GM18951 (cell line): ENCODE measurements at regions not wholly inside any gene's neighbourhood (a gene's known extent, or its start where the extent isn't known, plus 50 kb on each side); places are given as distances from the start of the nearest gene placed in this dataset.

Source experiments
- POLR2A ChIP-seq: IDR thresholded peaks from 4 replicates; pipeline ENCODE4 v1.6.1; 2011; ENCODE audit warnings: mild to moderate bottlenecking; ENCODE audit not compliant: insufficient read length, insufficient read depth; ENCODE audit errors: extremely low read depth
- in situ Hi-C: fragments of 300-500 bp; cut with MboI; formaldehyde crosslinking; loops from one replicate; pipeline ENCODE4 v1.12.0; 2022; ENCODE audit warnings: low sequenced_read_pairs, mixed read lengths, inconsistent platforms; ENCODE audit not compliant: unreplicated experiment

- TF ChIP-seq POLR2A = no peak
- in situ Hi-C loops = no loop called here
Observed at GRCh38 chr18:2070631-2071030, 500.7 kb downstream of the METTL4 start.

DNA sequence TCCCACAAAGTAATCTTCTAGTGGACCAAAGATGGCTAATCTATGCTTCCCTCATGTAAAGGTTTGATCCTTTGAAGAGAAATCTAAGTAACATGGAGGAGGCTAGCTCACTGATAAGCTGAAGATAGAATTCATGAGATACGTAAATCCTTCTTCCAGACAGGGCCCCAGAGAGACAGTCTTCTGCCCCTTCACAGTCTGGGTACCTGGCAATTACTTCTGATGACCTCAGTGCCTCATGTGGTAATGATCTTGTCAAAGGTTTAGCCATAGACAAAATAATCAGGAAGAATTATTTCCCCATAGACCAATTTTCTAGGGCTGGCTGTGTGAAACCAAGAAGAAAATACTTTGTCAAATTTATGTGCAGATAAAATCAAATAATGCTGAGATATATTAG is 495.8 kb downstream of the METTL4 start:
- TF ChIP-seq POLR2A = no peak
- in situ Hi-C loops = no loop called here

- TF ChIP-seq POLR2A = no peak
Observed at GRCh38 chr18:2082676-2083075, 488.6 kb downstream of the METTL4 start.

GRCh38 chr18:2083691-2084090 is 487.6 kb downstream of the METTL4 start:
- TF ChIP-seq POLR2A = no peak
- in situ Hi-C loops = no loop called here

More at GRCh38 chr18:2082676-2083075, 488.6 kb downstream of the METTL4 start:
- in situ Hi-C loops = no loop called here

GRCh38 chr18:2086439-2086838 is 484.9 kb downstream of the METTL4 start:
- in situ Hi-C loops = no loop called here

GRCh38 chr18:2087877-2088673 is 483.2 kb downstream of the METTL4 start:
- TF ChIP-seq POLR2A = no peak
- in situ Hi-C loops = no loop called here

More at GRCh38 chr18:2086439-2086838, 484.9 kb downstream of the METTL4 start:
- no peak for TF ChIP-seq POLR2A

DNA sequence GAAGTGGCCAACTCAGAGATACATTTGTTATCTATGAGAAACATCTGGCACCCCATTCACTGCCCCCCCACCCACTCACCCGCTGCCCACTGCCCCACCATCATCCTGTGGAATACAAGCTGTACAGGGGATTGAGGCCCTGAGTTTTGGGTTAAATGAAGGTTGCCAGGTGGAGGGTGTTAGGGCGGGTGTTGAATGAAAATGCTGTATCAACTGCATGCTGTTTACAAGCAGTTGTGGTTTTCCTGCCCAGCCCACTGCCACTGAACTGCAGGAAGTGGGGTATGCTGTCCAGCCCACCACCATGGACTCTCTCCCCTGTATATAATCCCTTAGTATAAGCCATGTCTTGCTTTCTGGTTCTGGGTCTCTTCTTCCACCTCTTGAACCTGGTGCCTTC is 481.9 kb downstream of the METTL4 start:
- in situ Hi-C loops = no loop called here

DNA sequence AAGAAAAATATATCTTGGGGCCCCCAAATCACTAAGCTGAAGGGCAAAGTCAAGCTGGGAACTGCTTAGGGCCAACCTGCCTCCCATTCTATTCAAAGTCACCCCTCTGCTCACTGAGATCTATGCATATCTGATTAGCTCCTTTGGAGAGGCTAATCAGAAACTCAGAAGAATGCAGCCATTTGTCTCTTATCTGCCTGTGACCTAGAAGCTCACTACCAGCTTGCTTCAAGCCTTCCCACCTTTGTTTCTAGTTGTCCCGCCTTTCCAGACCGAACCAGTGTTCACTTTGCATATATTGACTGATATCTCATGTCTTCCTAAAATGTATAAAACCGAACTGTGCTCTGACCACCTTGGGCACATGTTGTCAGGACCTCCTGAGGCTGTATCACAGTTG is 479.4 kb downstream of the METTL4 start:
- no peak for TF ChIP-seq POLR2A
- in situ Hi-C loops = no loop called here

More for the DNA sequence above, 481.9 kb downstream of the METTL4 start:
- TF ChIP-seq POLR2A = no peak

DNA sequence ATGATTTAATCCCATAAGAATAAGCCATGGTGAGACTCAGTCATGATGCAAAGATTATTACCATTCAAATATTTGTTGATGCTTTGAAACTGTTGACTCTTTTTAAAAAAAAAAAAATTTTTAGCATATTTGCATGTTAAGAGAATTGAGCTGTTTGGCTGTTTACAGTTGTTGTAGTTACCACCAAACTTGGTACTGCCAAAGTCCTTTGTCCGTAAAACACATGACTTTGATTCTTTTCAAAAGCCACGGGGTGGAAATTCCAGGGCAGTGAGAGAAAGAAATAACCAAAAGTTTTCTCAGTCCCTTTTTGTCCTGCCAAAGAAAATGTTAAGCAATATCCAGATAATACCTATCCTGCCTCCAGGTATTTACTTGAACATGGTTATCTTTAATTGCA is 474.8 kb downstream of the METTL4 start:
- TF ChIP-seq POLR2A = no peak
- in situ Hi-C loops = no loop called here

DNA sequence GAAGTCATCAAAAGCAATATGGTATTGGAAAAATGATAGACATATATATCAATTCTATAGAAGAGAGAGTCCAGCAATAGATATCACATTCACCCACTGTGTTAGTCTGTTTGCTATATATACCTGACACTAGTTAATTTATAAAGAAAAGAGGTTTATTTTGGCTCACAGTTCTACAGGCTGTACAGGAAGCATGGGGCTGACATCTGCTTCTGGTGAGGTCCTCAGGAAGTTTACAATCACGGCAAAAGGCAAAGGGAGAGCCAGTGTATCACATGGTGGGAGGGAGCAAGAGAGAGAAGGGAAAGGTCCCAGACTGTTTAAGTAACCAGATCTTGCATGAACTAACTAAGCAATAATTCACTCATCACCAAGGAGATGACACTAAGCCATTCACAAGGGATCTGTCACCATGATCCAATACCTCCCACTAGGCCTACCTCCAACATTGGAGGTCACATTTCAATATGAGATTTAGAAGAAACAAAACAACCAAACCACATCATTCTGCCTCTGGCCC is 470.6 kb downstream of the METTL4 start:
- in situ Hi-C loops = loop anchor here (10.0 kb wide), 1 partner anchor 454 kb away; no protein-coding TSS in a partner anchor
- TF ChIP-seq POLR2A = no peak

DNA sequence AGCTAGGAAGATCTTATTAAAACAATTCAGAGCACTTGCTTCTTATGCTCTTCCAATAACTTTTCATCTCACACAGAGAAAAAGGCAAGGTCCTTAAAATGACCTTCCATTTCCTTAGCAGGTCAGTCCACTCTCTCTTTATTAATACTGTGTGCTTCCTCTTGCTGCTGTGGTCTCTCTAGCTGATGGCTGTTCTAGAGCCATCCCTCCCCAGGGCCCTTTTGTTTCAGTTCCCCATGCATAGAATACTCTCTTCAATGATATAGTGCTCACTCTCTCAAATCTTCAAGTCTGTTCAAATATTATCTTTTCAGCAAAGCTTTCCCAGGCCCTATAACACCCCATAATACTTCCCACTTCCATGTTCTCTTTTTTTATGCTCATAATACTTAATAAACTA is 469.3 kb downstream of the METTL4 start:
- no peak for TF ChIP-seq POLR2A

DNA sequence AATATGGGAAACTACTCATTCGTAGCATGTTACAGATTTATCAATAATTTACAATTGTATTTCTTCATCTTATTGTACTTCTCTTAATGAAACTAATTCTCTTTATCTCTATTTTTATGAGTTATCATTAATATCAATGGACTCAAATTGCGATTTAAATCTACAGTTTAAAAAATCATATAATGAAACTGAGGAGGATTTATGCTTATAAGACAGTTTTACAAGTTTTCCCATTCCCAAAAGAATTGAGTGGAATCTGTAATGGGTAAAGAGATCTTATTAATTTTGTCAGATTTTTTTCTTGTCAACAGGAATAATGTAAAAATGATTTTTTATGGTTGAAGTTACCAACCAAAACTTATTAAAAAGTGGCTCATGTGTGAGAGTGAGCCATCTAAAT is 468.0 kb downstream of the METTL4 start:
- in situ Hi-C loops = loop anchor here (10.0 kb wide), 1 partner anchor 452 kb away; no protein-coding TSS in a partner anchor
- no peak for TF ChIP-seq POLR2A

More for the DNA sequence above, 469.3 kb downstream of the METTL4 start:
- in situ Hi-C loops = loop anchor here (10.0 kb wide), 1 partner anchor 453 kb away; no protein-coding TSS in a partner anchor

GRCh38 chr18:2104620-2105462 is 466.5 kb downstream of the METTL4 start:
- no peak for TF ChIP-seq POLR2A
- in situ Hi-C loops = loop anchor here (10.0 kb wide), 1 partner anchor 450 kb away; no protein-coding TSS in a partner anchor
